Stimulated activated CD4-positive, alpha-beta T cell treated with anti-CD3 and anti-CD28 coated beads, Interleukin-1b, Interleukin-23, amount 100 ng/mL, for 48 hours (primary cell): ENCODE measurements at regions not wholly inside any gene's neighbourhood (a gene's known extent, or its start where the extent isn't known, plus 50 kb on each side); places are given as distances from the start of the nearest gene placed in this dataset.

ENCODE experiments used
- DNase-seq: peaks from one replicate; pipeline ENCODE4 v3.0.0-alpha.2; 2020

DNA sequence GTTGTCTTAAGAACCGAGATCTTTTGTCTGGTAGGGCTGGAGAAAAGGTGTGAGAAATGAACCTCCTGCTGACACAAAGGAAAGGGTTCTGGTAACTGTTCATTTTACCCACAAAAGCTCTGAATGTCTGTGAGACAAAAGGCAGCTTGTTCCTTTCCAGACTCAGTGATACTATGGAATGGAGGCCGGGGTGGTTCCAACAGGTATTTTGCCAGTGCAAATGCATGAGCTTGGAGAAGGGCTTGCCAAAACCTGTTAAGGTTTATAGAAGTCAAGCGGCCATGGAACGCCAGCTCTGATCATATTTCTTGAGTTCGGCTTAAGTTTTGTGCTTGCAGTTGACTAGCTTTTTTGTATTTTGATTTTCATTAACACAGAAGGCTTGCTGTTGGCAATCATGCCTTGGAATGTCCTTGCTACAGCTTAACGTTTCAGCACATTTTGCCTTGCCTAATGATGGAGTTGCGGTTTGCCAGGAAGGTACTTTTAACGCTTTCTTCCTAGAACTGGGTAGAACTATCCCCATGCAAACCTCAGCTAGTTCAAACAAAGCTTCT, 328.6 kb downstream of the PIK3R1 start:
- DNase-seq: no peak

DNA sequence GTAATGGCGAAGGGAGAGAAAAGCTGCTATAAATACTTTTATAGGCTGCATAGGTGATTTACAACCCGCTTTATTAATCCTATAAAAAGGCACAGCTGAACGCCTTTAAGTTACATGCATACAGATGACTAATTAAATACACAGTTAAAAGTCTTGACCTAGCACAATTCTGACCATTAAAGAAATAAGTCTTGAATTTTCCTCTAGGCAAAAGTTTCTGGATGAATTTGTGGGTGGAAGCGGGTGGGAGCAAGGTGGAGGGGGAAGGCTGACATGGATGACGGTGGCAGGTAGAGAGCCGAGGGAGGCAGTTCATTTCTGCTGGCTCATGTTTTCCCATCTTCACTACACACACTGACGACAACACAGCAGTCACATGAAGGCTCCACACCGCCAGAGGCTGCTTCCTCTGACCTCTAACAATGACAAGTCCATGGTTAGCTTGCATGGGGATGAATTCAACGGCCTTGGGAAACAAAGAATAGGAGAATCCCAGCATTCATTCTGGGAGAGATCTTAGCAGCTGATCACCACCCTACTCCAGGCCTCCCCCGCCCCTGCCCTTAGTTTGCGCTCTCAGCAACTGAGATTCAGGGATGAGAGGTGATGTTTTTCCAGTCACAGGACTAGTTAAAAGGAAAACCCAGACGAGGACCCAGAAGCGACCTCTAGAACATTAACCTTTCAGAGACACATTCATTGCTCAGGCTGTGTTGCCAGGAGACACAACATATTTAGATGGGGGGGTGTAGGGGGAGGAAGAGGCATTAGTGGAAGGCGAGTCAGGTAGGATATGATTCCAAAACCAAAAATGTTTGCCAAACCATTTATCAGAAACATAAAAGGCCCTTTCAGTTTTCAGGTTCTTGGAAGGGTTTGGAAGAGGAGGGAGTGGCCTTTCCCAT, 329.3 kb downstream of the PIK3R1 start:
- DNase-seq: no peak

GRCh38 chr5:68545636-68546295, 330.2 kb downstream of the PIK3R1 start:
- no peak for DNase-seq

GRCh38 chr5:68547056-68547455, 331.5 kb downstream of the PIK3R1 start:
- no peak for DNase-seq

- no peak for DNase-seq
Measured at GRCh38 chr5:68547622-68548021, 332.1 kb downstream of the PIK3R1 start.

DNA sequence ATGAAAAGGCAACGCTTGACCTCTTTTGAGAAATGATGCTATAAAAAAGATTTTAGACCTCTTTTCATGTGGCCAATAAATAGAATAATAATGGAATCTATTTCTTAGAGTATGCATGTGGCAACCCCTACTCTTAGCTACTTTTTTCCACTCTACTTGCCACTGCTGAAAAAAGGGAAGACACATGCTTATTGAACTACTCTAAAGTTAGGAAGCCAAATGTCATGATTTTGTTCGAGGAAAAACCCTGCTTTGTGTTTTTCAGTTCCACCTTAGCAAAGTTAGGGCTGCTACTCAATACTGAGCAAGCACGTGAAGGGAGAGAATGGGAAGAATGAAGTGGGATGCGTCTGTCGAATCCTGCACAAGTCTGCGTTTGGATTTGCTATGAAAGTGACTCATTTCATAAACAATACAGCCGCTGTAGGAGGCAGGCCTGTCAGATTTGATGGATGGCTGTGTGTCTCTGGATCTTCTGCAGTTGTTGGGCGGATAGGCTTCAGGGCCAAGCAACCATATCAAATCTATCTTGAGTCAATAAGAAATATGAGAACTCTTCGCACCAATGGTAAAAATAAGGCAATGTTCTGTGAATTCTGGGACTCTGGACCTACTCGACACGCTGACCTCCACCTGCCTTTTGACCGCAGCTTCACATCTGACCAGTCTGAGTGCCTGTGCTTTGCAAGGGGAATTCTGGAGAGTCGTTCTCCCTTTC, 333.6 kb downstream of the PIK3R1 start:
- no peak for DNase-seq

DNA sequence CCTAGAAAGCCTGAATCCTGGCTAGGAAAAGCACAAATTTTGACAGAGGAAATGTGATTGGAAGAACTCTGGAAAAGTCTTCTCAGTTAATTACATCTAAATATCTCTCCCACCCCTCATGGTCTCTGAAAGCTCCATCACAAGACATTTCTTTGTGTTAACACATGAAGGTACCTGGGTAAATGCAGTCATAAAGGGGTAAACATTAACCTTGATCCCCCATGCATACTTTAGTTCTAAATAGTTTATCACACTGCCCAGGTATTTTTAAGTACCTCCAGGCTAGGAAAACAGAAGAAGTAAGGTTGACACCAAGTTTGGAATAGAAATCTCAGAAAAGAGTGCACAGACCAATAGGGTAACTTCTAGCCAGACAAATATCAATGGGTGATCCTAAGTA, 334.5 kb downstream of the PIK3R1 start:
- no peak for DNase-seq

GRCh38 chr5:68551436-68551835, 335.9 kb downstream of the PIK3R1 start:
- no peak for DNase-seq

GRCh38 chr5:68554571-68555279, 339.2 kb downstream of the PIK3R1 start:
- DNase-seq: no peak

DNA sequence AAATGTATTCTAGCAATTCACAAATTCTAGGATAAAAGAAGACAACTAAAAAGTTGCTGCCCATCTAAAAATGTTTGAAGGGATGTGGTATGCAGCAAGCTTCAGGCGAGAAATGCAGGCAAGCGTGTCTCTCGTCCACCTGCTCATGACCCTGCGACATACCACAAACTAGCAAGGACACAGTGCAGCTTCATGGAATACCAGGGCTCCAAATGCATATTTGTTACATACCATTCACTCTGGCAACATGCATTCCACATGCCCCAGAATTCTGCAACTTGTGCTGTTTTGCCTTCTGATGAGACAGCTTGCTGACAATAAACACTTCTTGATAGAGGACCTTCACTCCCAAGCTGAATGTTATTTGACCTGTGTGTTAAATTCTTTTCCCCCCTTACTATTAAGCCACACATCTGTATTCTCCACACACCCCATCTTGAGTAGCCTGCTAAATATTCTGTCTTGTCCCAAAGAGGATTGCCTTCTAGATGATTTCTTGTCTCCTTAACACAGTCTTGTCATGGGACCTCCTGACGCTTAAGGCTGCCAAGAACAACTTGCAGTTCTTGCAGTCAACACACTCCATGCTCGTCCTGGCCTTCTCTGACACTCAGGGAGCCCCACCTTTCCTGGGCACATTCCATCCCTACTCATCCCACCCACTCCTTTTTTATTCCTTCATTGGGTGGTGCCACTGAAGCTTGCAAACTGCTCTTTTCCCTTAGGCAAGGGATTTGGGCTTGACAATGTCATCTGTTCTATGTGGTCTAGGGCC, 340.5 kb downstream of the PIK3R1 start:
- no peak for DNase-seq

DNA sequence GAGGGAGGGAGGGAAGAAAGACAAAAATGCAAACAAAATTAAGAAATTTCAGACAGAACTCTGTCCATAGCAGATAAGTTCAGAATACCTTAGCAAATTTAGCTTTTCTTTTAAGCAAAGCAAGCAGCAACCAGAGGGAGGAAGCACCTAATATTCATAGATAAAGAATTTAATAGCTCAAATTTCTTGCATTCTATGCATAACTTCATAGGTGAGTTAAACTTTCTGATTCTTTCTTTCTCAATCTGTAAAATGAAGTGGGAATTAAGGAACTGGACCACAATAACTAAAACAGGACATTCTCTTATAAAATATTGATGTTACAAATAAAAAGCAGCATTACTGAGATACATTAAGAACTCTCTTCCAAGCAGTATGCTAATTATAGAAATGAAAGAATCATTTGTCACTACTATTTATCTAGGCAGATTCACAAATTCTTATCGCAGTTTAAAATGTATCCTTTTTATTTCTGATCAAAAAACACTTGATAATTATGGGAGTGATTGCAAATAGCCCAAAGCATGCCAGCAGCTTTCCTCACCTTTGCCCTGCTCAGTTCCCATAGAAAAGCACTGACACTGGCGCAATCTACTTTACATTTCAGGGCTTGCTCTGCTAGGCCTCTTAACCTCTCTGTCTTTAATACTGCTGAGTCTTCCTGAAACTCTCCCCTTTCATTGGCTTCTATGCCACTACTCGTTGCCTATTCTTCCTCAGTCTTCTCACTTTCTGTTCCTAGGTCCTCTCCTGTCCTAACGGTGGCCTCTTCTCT, 341.8 kb downstream of the PIK3R1 start:
- DNase-seq: no peak

GRCh38 chr5:68562308-68562707, 346.8 kb downstream of the PIK3R1 start:
- no peak for DNase-seq

GRCh38 chr5:68565427-68565826, 349.9 kb downstream of the PIK3R1 start:
- no peak for DNase-seq

- DNase-seq: no peak
Measured at GRCh38 chr5:68576805-68577204, 361.2 kb downstream of the PIK3R1 start.

DNA sequence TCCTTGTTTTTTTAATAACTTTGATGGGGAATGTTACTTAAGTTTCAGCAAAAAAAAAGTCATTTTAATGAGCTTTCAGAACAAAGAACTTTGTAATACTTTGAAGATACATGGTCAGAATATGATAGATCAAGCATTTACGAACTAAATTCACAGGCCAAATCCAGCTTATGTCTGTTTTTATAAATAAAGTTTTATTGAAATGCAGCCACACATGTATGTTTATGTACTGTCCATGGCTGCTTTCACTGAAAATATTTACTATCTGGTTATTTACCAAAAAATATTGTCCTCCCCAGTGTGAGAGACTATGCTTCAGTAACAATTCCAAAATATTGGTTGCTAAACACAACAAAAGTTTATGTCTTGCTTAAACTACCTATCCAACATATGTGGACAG, 366.7 kb downstream of the PIK3R1 start:
- no peak for DNase-seq

DNA sequence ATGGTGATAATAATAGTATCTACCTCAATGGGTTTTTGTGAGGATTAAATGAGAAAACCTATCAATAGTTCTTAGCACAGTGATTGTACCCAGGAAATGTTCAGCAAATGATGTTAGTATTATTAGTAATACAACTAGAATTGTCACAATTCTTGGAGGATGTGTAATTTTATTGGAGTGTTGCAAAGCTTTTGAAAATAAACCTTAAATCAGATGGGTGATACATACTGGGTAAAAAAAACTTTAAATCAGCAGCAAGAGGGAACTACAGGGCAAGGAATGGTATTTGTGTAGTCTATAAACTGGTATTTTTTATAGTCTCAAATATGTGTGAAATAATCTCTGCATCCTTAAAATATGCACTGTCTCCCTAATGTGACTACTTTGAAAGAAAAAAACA, 371.6 kb downstream of the PIK3R1 start:
- no peak for DNase-seq

DNA sequence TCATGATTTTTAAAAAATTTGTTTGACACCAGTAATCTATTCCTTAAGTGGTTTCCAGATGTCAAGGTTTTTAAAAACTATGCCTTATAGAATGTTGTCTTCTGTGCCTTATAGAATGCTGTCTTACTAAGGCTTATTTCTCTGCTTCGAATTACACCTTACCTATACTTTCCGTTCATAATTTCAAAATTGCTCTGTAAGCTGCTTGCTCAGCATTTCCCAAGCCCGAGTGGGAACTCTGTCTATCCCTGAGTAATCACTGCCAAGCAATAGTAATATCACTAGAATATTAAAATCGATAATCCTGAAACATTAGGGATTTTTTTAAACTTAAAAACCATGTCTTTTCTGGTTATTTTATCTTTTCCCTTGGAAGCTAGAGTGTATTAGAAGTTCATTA, 376.3 kb downstream of the PIK3R1 start:
- DNase-seq: no peak

- DNase-seq: no peak
Measured at GRCh38 chr5:68592351-68592750, 376.8 kb downstream of the PIK3R1 start.

DNA sequence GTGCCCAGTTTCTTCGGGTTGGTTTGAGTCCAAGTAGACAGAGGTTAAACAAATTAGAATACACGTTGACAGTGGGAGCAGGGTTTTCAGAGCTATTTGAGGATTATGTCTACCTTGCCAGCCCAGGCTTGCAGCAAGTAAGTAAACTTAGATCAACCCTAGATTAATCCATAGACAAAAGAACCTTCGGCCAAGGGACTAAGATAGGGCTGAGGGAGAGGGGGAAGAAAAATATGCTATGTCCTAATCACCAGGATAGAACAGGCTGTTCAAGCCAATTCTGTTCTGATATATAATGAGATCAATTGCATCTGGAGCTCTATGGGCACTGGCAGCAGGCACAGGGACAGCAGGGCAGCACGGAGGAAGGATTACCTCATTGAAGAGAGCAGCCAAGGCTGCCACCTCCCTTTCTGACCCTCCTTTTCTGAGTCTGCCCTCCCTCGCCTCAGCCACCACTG, 377.7 kb downstream of the PIK3R1 start:
- DNase-seq: no peak

DNA sequence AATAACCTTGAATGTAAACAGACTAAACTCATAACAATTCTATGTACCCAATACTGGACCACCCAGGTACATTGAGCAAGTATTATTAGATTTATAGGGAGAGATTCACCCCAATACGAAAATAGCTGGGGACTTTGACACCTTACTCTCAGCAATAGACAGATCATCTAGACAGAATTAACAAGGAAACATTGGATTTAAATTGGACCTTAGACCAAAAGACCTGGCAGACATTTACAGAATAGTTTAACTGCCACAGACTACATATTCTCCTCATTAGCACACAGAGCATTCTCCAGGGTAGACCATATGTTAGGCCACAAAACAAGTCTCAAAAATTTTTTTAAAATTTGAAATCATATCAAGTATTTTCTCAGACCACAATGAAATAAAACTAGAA, 397.4 kb downstream of the PIK3R1 start:
- DNase-seq: no peak

DNA sequence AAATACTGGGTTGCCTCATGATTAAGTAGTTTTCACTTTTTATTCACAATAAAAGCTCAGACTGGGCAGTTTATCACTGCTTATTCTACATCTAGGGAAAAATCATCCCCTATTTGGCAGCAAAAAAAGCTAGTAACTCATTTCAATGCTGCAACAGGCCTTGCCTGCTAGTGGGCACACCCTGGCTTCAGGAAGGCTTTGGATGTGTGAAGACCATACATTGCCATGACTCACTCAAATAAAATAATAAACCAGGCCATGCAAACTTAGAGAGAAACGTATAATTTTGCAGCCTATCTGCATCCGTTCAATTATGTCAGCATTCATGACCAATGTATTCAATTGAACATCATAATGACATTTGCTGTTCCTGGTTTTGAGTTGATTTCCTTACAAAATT, 402.9 kb downstream of the PIK3R1 start:
- no peak for DNase-seq
